NCI-H2171 treated with DMSO at 0.1 percent for 48 hours (cell line): ENCODE measurements at regions not wholly inside any gene's neighbourhood (a gene's known extent, or its start where the extent isn't known, plus 50 kb on each side); places are given as distances from the start of the nearest gene placed in this dataset.
"Not testable (repeated sequence)": the region's sequence is repeated elsewhere in the genome, so short reads cannot be mapped to it uniquely, and the experiment has no call there.

ENCODE experiments used
- DNase-seq: peaks from one replicate; lab custom pipeline; 2025; lab: John Stamatoyannopoulos, UW

- no peak for DNase-seq
These were observed 276.4 kb downstream of the KLF5 start for GRCh38 chr13:73335210-73335609.

GRCh38 chr13:73334445-73334844 is 275.6 kb downstream of the KLF5 start:
- DNase-seq, result no peak

GRCh38 chr13:73331556-73331955 is 272.8 kb downstream of the KLF5 start:
- DNase-seq, result no peak

GRCh38 chr13:73329355-73329754 is 270.6 kb downstream of the KLF5 start:
- DNase-seq, result no peak

- no peak for DNase-seq
These were observed 268.8 kb downstream of the KLF5 start for GRCh38 chr13:73327579-73327978.

GRCh38 chr13:73325723-73326558 is 267.1 kb downstream of the KLF5 start:
- no peak for DNase-seq

GRCh38 chr13:73324842-73325722 is 266.3 kb downstream of the KLF5 start:
- DNase-seq, result no peak

GRCh38 chr13:73323615-73324014 is 264.8 kb downstream of the KLF5 start:
- no peak for DNase-seq

- DNase-seq, result no peak
These were observed 262.2 kb downstream of the KLF5 start for GRCh38 chr13:73321043-73321442.

GRCh38 chr13:73317140-73317539 is 258.3 kb downstream of the KLF5 start:
- no peak for DNase-seq

GRCh38 chr13:73310366-73310765 is 251.6 kb downstream of the KLF5 start:
- DNase-seq, result no peak

- DNase-seq, result no peak
These were observed 248.7 kb downstream of the KLF5 start for GRCh38 chr13:73307481-73307880.

- DNase-seq, result no peak
These were observed 247.9 kb downstream of the KLF5 start for GRCh38 chr13:73306688-73307087.

GRCh38 chr13:73304442-73304841 is 245.6 kb downstream of the KLF5 start:
- DNase-seq, result no peak

- DNase-seq, result no peak
These were observed 245.0 kb downstream of the KLF5 start for GRCh38 chr13:73303851-73304250.

- not testable (repeated sequence) for DNase-seq
These were observed 242.8 kb downstream of the KLF5 start for GRCh38 chr13:73301622-73302021.

- no peak for DNase-seq
These were observed 242.1 kb downstream of the KLF5 start for GRCh38 chr13:73300718-73301425.

- DNase-seq, result no peak
These were observed 241.0 kb downstream of the KLF5 start for GRCh38 chr13:73299787-73300186.

- no peak for DNase-seq
These were observed 235.2 kb downstream of the KLF5 start for GRCh38 chr13:73293913-73294523.

GRCh38 chr13:73292127-73292526 is 233.3 kb downstream of the KLF5 start:
- no peak for DNase-seq

- no peak for DNase-seq
These were observed 232.0 kb downstream of the KLF5 start for GRCh38 chr13:73290844-73291243.

- DNase-seq, result no peak
These were observed 229.8 kb downstream of the KLF5 start for GRCh38 chr13:73288596-73288995.
